WTC11 (cell line): ENCODE measurements at regions not wholly inside any gene's neighbourhood (a gene's known extent, or its start where the extent isn't known, plus 50 kb on each side); places are given as distances from the start of the nearest gene placed in this dataset.

Source experiments
- ATAC-seq: fragments of 200-7000 bp; cut with Tn5 transposase; 2 replicates; pipeline ENCODE4 v1.10.0; 2021; ENCODE audit warnings: mild to moderate bottlenecking, moderate library complexity
- CTCF ChIA-PET: fragments of 300-600 bp; sonication (Branson Sonifier 250); formaldehyde crosslinking; loops from one replicate; lab custom pipeline; 2021; ENCODE audit warnings: antibody characterized with exemption; lab: Charles Lee
- POLR2A ChIA-PET: fragments of 350-600 bp; sonication (Branson Sonifier 250); formaldehyde crosslinking; loops from one replicate; lab custom pipeline; 2021; ENCODE audit warnings: antibody characterized with exemption; lab: Charles Lee
- DNase-seq: peaks from one replicate; pipeline ENCODE4 v3.0.0; 2021; ENCODE audit warnings: low spot score
- H3K27ac Mint-ChIP-seq: 2 replicates; pipeline ENCODE4 v1.8.0; 2021; ENCODE audit warnings: mixed read lengths
- H3K27me3 Mint-ChIP-seq: 2 replicates; pipeline ENCODE4 v1.8.0; 2021; ENCODE audit warnings: low read depth, mild to moderate bottlenecking, moderate library complexity, mixed read lengths
- H3K36me3 Mint-ChIP-seq: 2 replicates; pipeline ENCODE4 v1.8.0; 2021; ENCODE audit warnings: mixed read lengths
- H3K4me1 Mint-ChIP-seq: 2 replicates; pipeline ENCODE4 v1.8.0; 2022; ENCODE audit warnings: mixed read lengths
- H3K4me3 Mint-ChIP-seq: 2 replicates; pipeline ENCODE4 v1.8.0; 2021; ENCODE audit warnings: mild to moderate bottlenecking, moderate library complexity, mixed read lengths
- H3K9me3 Mint-ChIP-seq: 2 replicates; pipeline ENCODE4 v1.8.0; 2021; ENCODE audit warnings: mixed read lengths
- AR ChIP-seq: fragments of 250-450 bp; sonication (Bioruptor Pico); IDR thresholded peaks from 2 replicates; pipeline ENCODE4 v1.9.0; 2021; ENCODE audit warnings: mild to moderate bottlenecking
- CBFB ChIP-seq: sonication (generic); formaldehyde crosslinking; IDR thresholded peaks from 2 replicates; pipeline ENCODE4 v1.8.1; 2022; ENCODE audit warnings: mild to moderate bottlenecking, low read depth, missing genetic modification reagents
- CREB1 ChIP-seq: sonication (generic); formaldehyde crosslinking; IDR thresholded peaks from 2 replicates; pipeline ENCODE4 v1.8.0; 2023; ENCODE audit warnings: mild to moderate bottlenecking, missing genetic modification reagents
- CTCF ChIP-seq: fragments of 200-600 bp; IDR thresholded peaks from 2 replicates; pipeline ENCODE4 v1.8.0; 2022; ENCODE audit warnings: antibody characterized with exemption
- GRHL2 ChIP-seq: fragments of 250-450 bp; sonication (Bioruptor Pico); IDR thresholded peaks from 2 replicates; pipeline ENCODE4 v1.8.0; 2022; ENCODE audit warnings: mild to moderate bottlenecking, moderate library complexity; ENCODE audit not compliant: insufficient replicate concordance, severe bottlenecking
- HMGA2 ChIP-seq: fragments of 250-450 bp; sonication (Bioruptor Pico); IDR thresholded peaks from 2 replicates; pipeline ENCODE4 v1.4.0; 2021; ENCODE audit warnings: mild to moderate bottlenecking, moderate library complexity
- IRF2 ChIP-seq: sonication (generic); formaldehyde crosslinking; IDR thresholded peaks from 2 replicates; pipeline ENCODE4 v1.8.0; 2022; ENCODE audit warnings: low read depth, missing genetic modification reagents, borderline replicate concordance
- MAX ChIP-seq: sonication (generic); formaldehyde crosslinking; IDR thresholded peaks from 2 replicates; pipeline ENCODE4 v1.8.0; 2022; ENCODE audit warnings: mild to moderate bottlenecking, missing genetic modification reagents
- MLX ChIP-seq: sonication (generic); formaldehyde crosslinking; IDR thresholded peaks from 2 replicates; pipeline ENCODE4 v1.8.1; 2023; ENCODE audit warnings: mild to moderate bottlenecking, missing genetic modification reagents, moderate library complexity
- MYBL2 ChIP-seq: sonication (generic); formaldehyde crosslinking; IDR thresholded peaks from 2 replicates; pipeline ENCODE4 v1.8.1; 2023; ENCODE audit warnings: mild to moderate bottlenecking, moderate library complexity, missing genetic modification reagents
- NFATC4 ChIP-seq: fragments of 250-450 bp; sonication (Bioruptor Pico); IDR thresholded peaks from 2 replicates; pipeline ENCODE4 v1.9.0; 2021; ENCODE audit warnings: mild to moderate bottlenecking
- NFE2L1 ChIP-seq: sonication (generic); formaldehyde crosslinking; IDR thresholded peaks from 2 replicates; pipeline ENCODE4 v1.8.1; 2023; ENCODE audit warnings: missing genetic modification reagents
- NR2C2 ChIP-seq: sonication (generic); formaldehyde crosslinking; IDR thresholded peaks from 2 replicates; pipeline ENCODE4 v1.8.0; 2022; ENCODE audit warnings: mild to moderate bottlenecking, missing genetic modification reagents
- PRRX2 ChIP-seq: fragments of 250-450 bp; sonication (Bioruptor Pico); IDR thresholded peaks from 2 replicates; pipeline ENCODE4 v1.8.0; 2021; ENCODE audit warnings: mild to moderate bottlenecking
- SMAD4 ChIP-seq: sonication (generic); formaldehyde crosslinking; IDR thresholded peaks from 2 replicates; pipeline ENCODE4 v1.8.0; 2022; ENCODE audit warnings: mild to moderate bottlenecking, missing genetic modification reagents
- ZNF232 ChIP-seq: sonication (generic); formaldehyde crosslinking; IDR thresholded peaks from 2 replicates; pipeline ENCODE4 v1.8.0; 2022; ENCODE audit warnings: mild to moderate bottlenecking, missing genetic modification reagents
- ZNF416 ChIP-seq: fragments of 250-450 bp; sonication (Bioruptor Pico); IDR thresholded peaks from 2 replicates; pipeline ENCODE4 v1.9.0; 2021; ENCODE audit warnings: mild to moderate bottlenecking, inconsistent platforms
- ZSCAN18 ChIP-seq: fragments of 250-450 bp; sonication (Bioruptor Pico); IDR thresholded peaks from 2 replicates; pipeline ENCODE4 v2.1.2; 2022; ENCODE audit warnings: mild to moderate bottlenecking, moderate library complexity
- TF ChIP-seq, protein P1 (sequence below): sonication (generic); formaldehyde crosslinking; IDR thresholded peaks from 2 replicates; pipeline ENCODE4 v1.8.1; 2023; ENCODE audit warnings: mild to moderate bottlenecking, missing genetic modification reagents, borderline replicate concordance
- TF ChIP-seq, protein P2 (sequence below): fragments of 250-450 bp; sonication (Bioruptor Pico); IDR thresholded peaks from 2 replicates; pipeline ENCODE4 v1.9.0; 2021; ENCODE audit warnings: mild to moderate bottlenecking

GRCh38 chr12:107164392-107164791 lies 71.0 kb upstream of the CRY1 start (continued):
- TF ChIP-seq MLX (CRISPR knock-in tag) (no peak), ZNF232 (CRISPR knock-in tag) (no peak), IRF2 (CRISPR knock-in tag) (no peak), SMAD4 (CRISPR knock-in tag) (no peak), HMGA2 (no peak), ZSCAN18 (CRISPR knock-in tag) (no peak)
- TF ChIP-seq, all 79 proteins: peak for 0

DNA sequence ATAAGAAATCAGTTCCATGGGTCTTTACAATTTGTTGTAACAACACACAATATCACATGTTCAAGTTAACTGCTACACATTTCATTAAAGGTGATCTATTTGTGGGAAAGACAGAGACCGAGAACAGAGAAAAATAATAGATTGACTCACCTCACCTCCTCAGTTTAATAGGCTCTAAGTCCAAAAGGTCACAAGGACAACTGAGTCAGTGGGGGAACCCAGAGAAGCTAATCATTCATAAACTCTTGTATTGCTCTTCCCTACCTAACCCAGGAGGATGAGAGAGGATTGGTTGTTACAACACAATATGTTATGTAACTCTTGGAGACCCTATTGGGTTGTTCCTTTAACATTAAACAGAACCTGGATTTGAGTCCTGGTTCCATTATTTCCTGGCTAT lies 72.2 kb upstream of the CRY1 start:
- Mint-ChIP-seq H3K4me3 (no peak overlapping the region), H3K27ac (no peak overlapping the region), H3K9me3 (no peaks in the 10 kb centered on the region), H3K27me3 (peaks cover 16% of the 10 kb centered on the region), H3K4me1 (peaks cover 10% of the 10 kb centered on the region), H3K36me3 (no peaks in the 10 kb centered on the region)
- POLR2A ChIA-PET, result no interaction called here
- no peak for TF ChIP-seq CTCF
- no peak for TF ChIP-seq MAX
- no peak for ATAC-seq
- DNase-seq, result no peak
- CTCF ChIA-PET, result interaction anchor here (1.5 kb wide), 1 partner anchor 31 kb away, joined by 3 read pairs; no protein-coding TSS in a partner anchor

GRCh38 chr12:107167756-107168155 lies 74.4 kb upstream of the CRY1 start:
- H3K27ac Mint-ChIP-seq, result no peak overlapping the region
- ChIA-PET POLR2A (no interaction called here), CTCF (interaction anchor here (1.6 kb wide), 1 partner anchor 10 kb away, joined by 6 read pairs; no protein-coding TSS in a partner anchor)
- H3K4me1 Mint-ChIP-seq, result peaks cover 10% of the 10 kb centered on the region
- TF ChIP-seq IRF2 (CRISPR knock-in tag) (no peak), CBFB (CRISPR knock-in tag) (no peak), NR2C2 (CRISPR knock-in tag) (no peak), GRHL2 (CRISPR knock-in tag) (no peak)
- DNase-seq (no peak), ATAC-seq (no peak)
- peaks cover 1% of the 10 kb centered on the region for H3K27me3 Mint-ChIP-seq
- no peak overlapping the region for H3K4me3 Mint-ChIP-seq
- H3K9me3 Mint-ChIP-seq, result no peaks in the 10 kb centered on the region
- H3K36me3 Mint-ChIP-seq, result no peaks in the 10 kb centered on the region

GRCh38 chr12:107169200-107169599 lies 75.9 kb upstream of the CRY1 start:
- DNase-seq (no peak), ATAC-seq (no peak)
- POLR2A ChIA-PET, result interaction anchor here (0.6 kb wide), 1 partner anchor 228 kb away, joined by 3 read pairs; no protein-coding TSS in a partner anchor
- CTCF ChIA-PET, result interaction anchor here (1.2 to 1.6 kb wide), 2 partner anchors 9 to 149 kb away, joined by 3 to 6 read pairs; a partner anchor contains a TSS
- no peaks in the 10 kb centered on the region for H3K36me3 Mint-ChIP-seq
- no peak overlapping the region for H3K4me3 Mint-ChIP-seq
- H3K4me1 Mint-ChIP-seq, result peaks cover 10% of the 10 kb centered on the region
- H3K27me3 Mint-ChIP-seq, result no peaks in the 10 kb centered on the region; the same call in 1 of the 2 replicates
- H3K27ac Mint-ChIP-seq, result no peak overlapping the region
- no peaks in the 10 kb centered on the region for H3K9me3 Mint-ChIP-seq
- TF ChIP-seq NFE2L1 (CRISPR knock-in tag) (no peak), NFATC4 (no peak), AR (CRISPR knock-in tag) (no peak), CREB1 (CRISPR knock-in tag) (no peak), ZNF416 (CRISPR knock-in tag) (no peak), MYBL2 (no peak), PRRX2 (CRISPR knock-in tag) (no peak)
- TF ChIP-seq, protein P1, sequence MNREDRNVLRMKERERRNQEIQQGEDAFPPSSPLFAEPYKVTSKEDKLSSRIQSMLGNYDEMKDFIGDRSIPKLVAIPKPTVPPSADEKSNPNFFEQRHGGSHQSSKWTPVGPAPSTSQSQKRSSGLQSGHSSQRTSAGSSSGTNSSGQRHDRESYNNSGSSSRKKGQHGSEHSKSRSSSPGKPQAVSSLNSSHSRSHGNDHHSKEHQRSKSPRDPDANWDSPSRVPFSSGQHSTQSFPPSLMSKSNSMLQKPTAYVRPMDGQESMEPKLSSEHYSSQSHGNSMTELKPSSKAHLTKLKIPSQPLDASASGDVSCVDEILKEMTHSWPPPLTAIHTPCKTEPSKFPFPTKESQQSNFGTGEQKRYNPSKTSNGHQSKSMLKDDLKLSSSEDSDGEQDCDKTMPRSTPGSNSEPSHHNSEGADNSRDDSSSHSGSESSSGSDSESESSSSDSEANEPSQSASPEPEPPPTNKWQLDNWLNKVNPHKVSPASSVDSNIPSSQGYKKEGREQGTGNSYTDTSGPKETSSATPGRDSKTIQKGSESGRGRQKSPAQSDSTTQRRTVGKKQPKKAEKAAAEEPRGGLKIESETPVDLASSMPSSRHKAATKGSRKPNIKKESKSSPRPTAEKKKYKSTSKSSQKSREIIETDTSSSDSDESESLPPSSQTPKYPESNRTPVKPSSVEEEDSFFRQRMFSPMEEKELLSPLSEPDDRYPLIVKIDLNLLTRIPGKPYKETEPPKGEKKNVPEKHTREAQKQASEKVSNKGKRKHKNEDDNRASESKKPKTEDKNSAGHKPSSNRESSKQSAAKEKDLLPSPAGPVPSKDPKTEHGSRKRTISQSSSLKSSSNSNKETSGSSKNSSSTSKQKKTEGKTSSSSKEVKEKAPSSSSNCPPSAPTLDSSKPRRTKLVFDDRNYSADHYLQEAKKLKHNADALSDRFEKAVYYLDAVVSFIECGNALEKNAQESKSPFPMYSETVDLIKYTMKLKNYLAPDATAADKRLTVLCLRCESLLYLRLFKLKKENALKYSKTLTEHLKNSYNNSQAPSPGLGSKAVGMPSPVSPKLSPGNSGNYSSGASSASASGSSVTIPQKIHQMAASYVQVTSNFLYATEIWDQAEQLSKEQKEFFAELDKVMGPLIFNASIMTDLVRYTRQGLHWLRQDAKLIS, result no peak
- TF ChIP-seq, protein P2, sequence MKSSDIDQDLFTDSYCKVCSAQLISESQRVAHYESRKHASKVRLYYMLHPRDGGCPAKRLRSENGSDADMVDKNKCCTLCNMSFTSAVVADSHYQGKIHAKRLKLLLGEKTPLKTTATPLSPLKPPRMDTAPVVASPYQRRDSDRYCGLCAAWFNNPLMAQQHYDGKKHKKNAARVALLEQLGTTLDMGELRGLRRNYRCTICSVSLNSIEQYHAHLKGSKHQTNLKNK, result no peak
